Testis (tissue), 2 donors: ENCODE measurements at regions not wholly inside any gene's neighbourhood (a gene's known extent, or its start where the extent isn't known, plus 50 kb on each side); places are given as distances from the start of the nearest gene placed in this dataset.

Source experiments
- POLR2A ChIP-seq: fragments of 450-650 bp; IDR thresholded peaks from one replicate; pipeline ENCODE4 v1.6.1; 2017; ENCODE audit warnings: antibody characterized with exemption, mild to moderate bottlenecking, moderate library complexity
- TF ChIP-seq, protein P1 (sequence below), 3 experiments: fragments of 450-650 bp in 2 of 3; fragments of 200-600 bp in 1 of 3; sonication (generic) in 1 of 3; IDR thresholded peaks; one replicate each; pipeline ENCODE4 v1.5.1; 2016 to 2019; ENCODE audit warnings: antibody characterized with exemption in 3 of 3, mild to moderate bottlenecking in 2 of 3, moderate library complexity in 1 of 3

DNA sequence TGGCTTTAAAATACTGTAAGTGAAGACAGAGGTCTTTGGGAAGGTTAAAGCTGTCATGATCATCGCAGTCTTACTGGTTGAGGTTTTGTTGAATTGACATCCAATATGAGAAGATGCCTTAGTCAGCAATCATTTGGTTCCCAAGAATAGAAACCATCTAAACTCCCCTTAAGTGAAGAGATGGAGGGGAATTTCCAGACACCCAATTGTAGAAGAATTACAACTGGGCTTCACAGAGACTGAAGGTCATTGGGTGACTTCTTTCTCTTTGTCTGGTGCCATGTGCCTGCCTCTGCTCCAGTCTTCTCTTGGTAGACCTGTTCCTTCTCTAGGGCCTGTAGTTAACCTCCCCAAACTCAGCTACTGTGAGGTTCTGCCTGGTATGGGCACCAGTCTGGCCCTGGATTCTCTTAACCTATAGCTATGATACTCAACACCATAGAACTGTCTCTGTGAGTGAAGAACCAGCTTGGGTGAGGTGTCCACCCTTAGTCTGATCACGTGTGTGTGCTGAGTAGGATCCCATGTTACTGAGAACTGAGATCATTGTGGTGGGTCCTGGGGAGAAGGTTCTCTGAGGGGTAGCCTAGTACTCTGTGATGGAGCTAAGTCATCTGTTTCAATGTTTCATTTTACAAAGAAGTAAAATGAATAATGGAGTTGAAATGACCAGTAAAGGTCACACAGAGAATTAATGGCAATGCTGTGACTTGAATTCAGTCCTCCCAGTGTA, 182.5 kb downstream of the CSNK2A3 start:
- TF ChIP-seq, protein P1, sequence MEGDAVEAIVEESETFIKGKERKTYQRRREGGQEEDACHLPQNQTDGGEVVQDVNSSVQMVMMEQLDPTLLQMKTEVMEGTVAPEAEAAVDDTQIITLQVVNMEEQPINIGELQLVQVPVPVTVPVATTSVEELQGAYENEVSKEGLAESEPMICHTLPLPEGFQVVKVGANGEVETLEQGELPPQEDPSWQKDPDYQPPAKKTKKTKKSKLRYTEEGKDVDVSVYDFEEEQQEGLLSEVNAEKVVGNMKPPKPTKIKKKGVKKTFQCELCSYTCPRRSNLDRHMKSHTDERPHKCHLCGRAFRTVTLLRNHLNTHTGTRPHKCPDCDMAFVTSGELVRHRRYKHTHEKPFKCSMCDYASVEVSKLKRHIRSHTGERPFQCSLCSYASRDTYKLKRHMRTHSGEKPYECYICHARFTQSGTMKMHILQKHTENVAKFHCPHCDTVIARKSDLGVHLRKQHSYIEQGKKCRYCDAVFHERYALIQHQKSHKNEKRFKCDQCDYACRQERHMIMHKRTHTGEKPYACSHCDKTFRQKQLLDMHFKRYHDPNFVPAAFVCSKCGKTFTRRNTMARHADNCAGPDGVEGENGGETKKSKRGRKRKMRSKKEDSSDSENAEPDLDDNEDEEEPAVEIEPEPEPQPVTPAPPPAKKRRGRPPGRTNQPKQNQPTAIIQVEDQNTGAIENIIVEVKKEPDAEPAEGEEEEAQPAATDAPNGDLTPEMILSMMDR (IDR thresholded peaks at IDR 0.05): no peak
- TF ChIP-seq POLR2A: no peak
